Endothelial cell of umbilical vein (primary cell): ENCODE measurements at regions not wholly inside any gene's neighbourhood (a gene's known extent, or its start where the extent isn't known, plus 50 kb on each side); places are given as distances from the start of the nearest gene placed in this dataset.

Experiments
- BruUV-seq: library from RNA; stranded (reverse); fragments of 400-500 nt; replicated peaks from 2 replicates; lab custom pipeline; 2021; lab: Mats Ljungman, UMichigan
- CTCF ChIA-PET: fragments of 300-600, 350-600 bp; sonication (Branson Sonifier 250); formaldehyde crosslinking; loops from one replicate; lab custom pipeline; 2021; ENCODE audit warnings: antibody characterized with exemption, inconsistent platforms; lab: Charles Lee
- POLR2A ChIA-PET: fragments of 300-600, 350-600 bp; sonication (Branson Sonifier 250); formaldehyde crosslinking; loops from one replicate; lab custom pipeline; 2021; ENCODE audit warnings: antibody characterized with exemption, inconsistent platforms; lab: Charles Lee
- DNase-seq: peaks from one replicate; pipeline ENCODE4 v3.0.0-alpha.2; 2011; ENCODE audit warnings: low read depth, low spot score
- FAIRE-seq: peaks from 2 replicates; lab custom pipeline; 2011; peaks lifted over from hg19 to GRCh38; lab: Jason Lieb, UNC
- H2AFZ ChIP-seq: 2 replicates; pipeline ENCODE4 v1.6.0; 2012; ENCODE audit warnings: low read depth, low read length, control low read depth, inconsistent platforms
- H3K27ac ChIP-seq: 2 replicates; pipeline ENCODE4 v1.5.1; 2011; ENCODE audit warnings: low read depth, mild to moderate bottlenecking, control low read depth, low read length, moderate library complexity; ENCODE audit not compliant: insufficient read depth
- H3K27me3 ChIP-seq, 2 experiments: 2 replicates each; pipeline versions ENCODE4 v1.6.0 to v1.6.1; 2011; ENCODE audit warnings: low read length in 2 of 2, mixed read lengths in 1 of 2; ENCODE audit not compliant: control insufficient read depth in 2 of 2, insufficient read depth in 2 of 2
- H3K36me3 ChIP-seq, 2 experiments: 2 replicates in 1 of 2; 3 replicates in 1 of 2; pipeline ENCODE4 v1.5.1; 2011; ENCODE audit warnings: low read length in 2 of 2, mild to moderate bottlenecking in 1 of 2, moderate library complexity in 1 of 2; ENCODE audit not compliant: control insufficient read depth in 2 of 2, insufficient read depth in 2 of 2; ENCODE audit errors: extremely low read depth in 1 of 2
- H3K4me1 ChIP-seq: 3 replicates; pipeline ENCODE4 v1.5.1; 2011; ENCODE audit warnings: mild to moderate bottlenecking, low read length; ENCODE audit not compliant: control insufficient read depth, insufficient read depth; ENCODE audit errors: extremely low read depth
- H3K4me2 ChIP-seq: 2 replicates; pipeline ENCODE4 v1.6.1; 2011; ENCODE audit warnings: low read length, control low read depth, mixed read lengths; ENCODE audit not compliant: insufficient read depth
- H3K4me3 ChIP-seq, 3 experiments: fragments of 200-600 bp in 1 of 3; sonication (generic), shearing (Covaris generic) in 1 of 3; replicated peaks in 1 of 3; 2 replicates each; pipeline ENCODE4 v1.5.1; 2011 to 2016; ENCODE audit warnings: control low read depth in 3 of 3, low read length in 3 of 3, mild to moderate bottlenecking in 2 of 3, inconsistent platforms in 1 of 3, low read depth in 1 of 3, moderate library complexity in 1 of 3; ENCODE audit not compliant: insufficient read depth in 1 of 3
- H3K79me2 ChIP-seq: 2 replicates; pipeline ENCODE4 v1.6.0; 2012; ENCODE audit warnings: low read length, inconsistent platforms; ENCODE audit not compliant: control insufficient read depth, insufficient read depth
- H3K9ac ChIP-seq: replicated peaks from 2 replicates; pipeline ENCODE3; 2011; ENCODE audit warnings: low read length, control low read depth; ENCODE audit not compliant: insufficient read depth; ENCODE audit errors: extremely low read depth
- H3K9me1 ChIP-seq: replicated peaks from 3 replicates; pipeline ENCODE4 v1.6.0; 2011; ENCODE audit warnings: mild to moderate bottlenecking, low read length; ENCODE audit not compliant: control insufficient read depth, insufficient read depth; ENCODE audit errors: extremely low read depth
- H3K9me3 ChIP-seq: replicated peaks from 2 replicates; pipeline ENCODE4 v1.5.1; 2012; ENCODE audit warnings: low read length, inconsistent platforms; ENCODE audit not compliant: control insufficient read depth, insufficient read depth
- H4K20me1 ChIP-seq: replicated peaks from 2 replicates; pipeline ENCODE3; 2011; ENCODE audit warnings: mild to moderate bottlenecking, low read length; ENCODE audit not compliant: control insufficient read depth, insufficient read depth; ENCODE audit errors: extremely low read depth
- CTCF ChIP-seq, 2 donors: IDR thresholded peaks; 1 replicate in 1 of 2; 2 replicates in 1 of 2; pipeline ENCODE4 v1.5.1; 2011; ENCODE audit warnings: low read length in 2 of 2, mild to moderate bottlenecking in 2 of 2, moderate library complexity in 2 of 2, control low read depth in 1 of 2, inconsistent platforms in 1 of 2, low read depth in 1 of 2; ENCODE audit not compliant: insufficient read depth in 1 of 2; ENCODE audit errors: extremely low read depth in 1 of 2
- EZH2 ChIP-seq: IDR thresholded peaks from 2 replicates; pipeline ENCODE4 v1.6.1; 2012; ENCODE audit warnings: borderline replicate concordance, low read depth, mild to moderate bottlenecking, moderate library complexity, low read length, inconsistent platforms; ENCODE audit not compliant: severe bottlenecking
- FOS ChIP-seq: IDR thresholded peaks from 2 replicates; pipeline ENCODE4 v1.6.1; 2011; ENCODE audit warnings: mild to moderate bottlenecking, low read length, moderate library complexity, borderline replicate concordance; ENCODE audit not compliant: insufficient read depth
- GATA2 ChIP-seq: IDR thresholded peaks from 2 replicates; pipeline ENCODE4 v1.7.0; 2011; ENCODE audit warnings: low read depth, mild to moderate bottlenecking, moderate library complexity, mixed read lengths, low read length; ENCODE audit not compliant: insufficient read length, insufficient read depth
- JUN ChIP-seq: IDR thresholded peaks from 2 replicates; pipeline ENCODE4 v1.6.1; 2011; ENCODE audit warnings: borderline replicate concordance, low read depth; ENCODE audit not compliant: insufficient read length, insufficient read depth
- MAX ChIP-seq: IDR thresholded peaks from 2 replicates; pipeline ENCODE4 v1.6.1; 2011; ENCODE audit not compliant: insufficient read depth, insufficient read length
- MYC ChIP-seq: IDR thresholded peaks from one replicate; pipeline ENCODE4 v1.6.1; 2011; ENCODE audit warnings: mild to moderate bottlenecking, low read depth, low read length
- POLR2A ChIP-seq: IDR thresholded peaks from 2 replicates; pipeline ENCODE4 v1.6.1; 2012; ENCODE audit warnings: low read depth, mild to moderate bottlenecking, control low read depth, low read length
- POLR2AphosphoS5 ChIP-seq: IDR thresholded peaks from 2 replicates; pipeline ENCODE4 v1.6.1; 2012; ENCODE audit warnings: low read depth, mild to moderate bottlenecking, control low read depth, low read length, moderate library complexity; ENCODE audit not compliant: insufficient read depth
- dilution Hi-C: fragments of 300-500 bp; cut with MboI; formaldehyde crosslinking; loops from one replicate; pipeline ENCODE4 v1.15.0; 2019; ENCODE audit warnings: low sequenced_read_pairs; ENCODE audit not compliant: extremely low pct_ligation_motif_present
- intact Hi-C: fragments of 100-400 bp; cut with micrococcal nuclease; formaldehyde crosslinking; loops from one replicate; pipeline ENCODE4 v1.10.0; 2022

- POLR2A ChIA-PET, result no interaction called here
- intact Hi-C loops, result no loop called here
- CTCF ChIA-PET, result interaction anchor here (0.7 to 2.5 kb wide), 3 partner anchors 14 to 307 kb away, joined by 3 to 5 read pairs (median 3); no protein-coding TSS in a partner anchor
These were observed 312.4 kb upstream of the SEMA6D start for GRCh38 chr15:47404877-47405276.

More at GRCh38 chr15:47404877-47405276, 312.4 kb upstream of the SEMA6D start:
- Histone ChIP-seq H2AFZ (no peak overlapping the region), H3K4me3 (no peak overlapping the region), H3K9me1 (no peaks in the 10 kb centered on the region), H3K36me3 (no peaks in the 10 kb centered on the region), H3K9ac (no peak overlapping the region), H3K9me3 (no peaks in the 10 kb centered on the region), H3K27ac (no peak overlapping the region), H3K4me2 (no peak overlapping the region), H3K27me3 (no peaks in the 10 kb centered on the region), H3K4me1 (peaks cover 13% of the 10 kb centered on the region), H3K79me2 (no peaks in the 10 kb centered on the region), H4K20me1 (no peaks in the 10 kb centered on the region)
- FAIRE-seq, result no peak
- BruUV-seq, result no TSS peak
- DNase-seq, result no peak
- dilution Hi-C loops, result no loop called here
- TF ChIP-seq MYC (no peak), POLR2AphosphoS5 (no peak), GATA2 (no peak), POLR2A (no peak), EZH2 (no peak), JUN (no peak), CTCF (IDR thresholded peaks at IDR 0.05; ENCODE audit: extremely low read depth in 1 of 2, insufficient read depth in 1 of 2, low read depth in 1 of 2, low read length in 2 of 2) (no peak), MAX (no peak), FOS (no peak)
